GM21723 (cell line): ENCODE measurements at regions not wholly inside any gene's neighbourhood (a gene's known extent, or its start where the extent isn't known, plus 50 kb on each side); places are given as distances from the start of the nearest gene placed in this dataset.
A peak's percentile ranks its signal among the peaks of the same experiment; 100 is the strongest.

Experiments
- ATAC-seq: cut with Tn5 transposase; IDR thresholded peaks from one replicate; pipeline ENCODE4 v1.9.1; 2021; ENCODE audit warnings: mild to moderate bottlenecking, moderate library complexity; ENCODE audit not compliant: unreplicated experiment

- ATAC-seq: no peak
Observed at GRCh38 chr2:194253528-194254259, 1403.3 kb upstream of the SLC39A10 start.

GRCh38 chr2:194252127-194252526 lies 1404.9 kb upstream of the SLC39A10 start:
- no peak for ATAC-seq

- no peak for ATAC-seq
Observed at GRCh38 chr2:194232600-194232999, 1424.4 kb upstream of the SLC39A10 start.

- no peak for ATAC-seq
Observed at GRCh38 chr2:194223218-194223617, 1433.8 kb upstream of the SLC39A10 start.

GRCh38 chr2:194214192-194214591 lies 1442.8 kb upstream of the SLC39A10 start:
- no peak for ATAC-seq

GRCh38 chr2:194205568-194206227 lies 1451.3 kb upstream of the SLC39A10 start:
- no peak for ATAC-seq

- no peak for ATAC-seq
Observed at GRCh38 chr2:194203898-194204297, 1453.1 kb upstream of the SLC39A10 start.

- no peak for ATAC-seq
Observed at GRCh38 chr2:194182888-194183287, 1474.1 kb upstream of the SLC39A10 start.

- no peak for ATAC-seq
Observed at GRCh38 chr2:194176134-194176533, 1480.9 kb upstream of the SLC39A10 start.

- peak; percentile 87 for ATAC-seq
Observed at GRCh38 chr2:194166818-194167217, 1490.2 kb upstream of the SLC39A10 start.

GRCh38 chr2:194155431-194155830 lies 1501.6 kb upstream of the SLC39A10 start:
- no peak for ATAC-seq

- no peak for ATAC-seq
Observed at GRCh38 chr2:194151231-194151630, 1505.8 kb upstream of the SLC39A10 start.

- ATAC-seq: no peak
Observed at GRCh38 chr2:194135463-194135862, 1521.6 kb upstream of the SLC39A10 start.

- ATAC-seq: no peak
Observed at GRCh38 chr2:194128810-194129209, 1528.2 kb upstream of the SLC39A10 start.

GRCh38 chr2:194126418-194126817 lies 1530.6 kb upstream of the SLC39A10 start:
- ATAC-seq: no peak

- ATAC-seq: no peak
Observed at GRCh38 chr2:194116861-194117260, 1540.2 kb upstream of the SLC39A10 start.

- peak; percentile 49 for ATAC-seq
Observed at GRCh38 chr2:194105358-194105757, 1551.7 kb upstream of the SLC39A10 start.

- peak; percentile 95 for ATAC-seq
Observed at GRCh38 chr2:194104687-194105086, 1552.3 kb upstream of the SLC39A10 start.

GRCh38 chr2:194103941-194104659 lies 1552.9 kb upstream of the SLC39A10 start:
- peak; percentile 15 for ATAC-seq

GRCh38 chr2:194102546-194102945 lies 1554.5 kb upstream of the SLC39A10 start:
- no peak for ATAC-seq

- no peak for ATAC-seq
Observed at GRCh38 chr2:194100201-194100600, 1556.8 kb upstream of the SLC39A10 start.

- ATAC-seq: no peak
Observed at GRCh38 chr2:194096402-194096801, 1560.6 kb upstream of the SLC39A10 start.
